ENCODE measurements at regions not wholly inside any gene's neighbourhood (a gene's known extent, or its start where the extent isn't known, plus 50 kb on each side); places are given as distances from the start of the nearest gene placed in this dataset.

DNA sequence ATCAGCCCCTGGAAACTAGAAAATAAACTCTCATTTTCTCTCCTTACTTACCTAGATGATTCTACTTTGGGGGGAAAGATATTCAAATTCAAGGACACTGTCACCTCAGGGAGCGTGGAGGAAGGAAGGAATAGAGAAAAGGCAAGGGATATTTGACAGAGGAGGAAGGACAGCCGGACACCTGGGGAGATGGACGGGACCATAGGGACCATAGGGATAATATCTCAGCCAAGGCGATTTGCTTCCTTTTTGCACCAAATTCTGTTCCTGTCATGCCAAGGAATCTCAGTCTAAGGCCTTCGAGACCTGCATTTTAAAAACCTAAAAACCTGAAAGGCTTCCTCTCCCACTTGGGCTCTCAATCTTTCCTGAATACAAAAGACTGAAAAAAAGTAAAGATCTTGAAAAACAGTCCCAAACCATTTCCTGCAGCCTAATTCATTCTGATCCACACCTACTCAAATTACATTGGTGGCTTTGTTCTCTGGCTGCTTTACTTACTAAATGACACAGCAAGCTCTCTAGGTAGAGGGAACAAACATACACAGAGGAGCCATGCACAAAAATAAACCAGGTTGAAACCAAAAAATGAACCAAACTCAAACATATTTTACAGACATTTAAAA is 73.9 kb upstream of the SLC24A5 start:
- no peak for DNase-seq (ENCODE audit: low read depth in 2 of 2)

DNA sequence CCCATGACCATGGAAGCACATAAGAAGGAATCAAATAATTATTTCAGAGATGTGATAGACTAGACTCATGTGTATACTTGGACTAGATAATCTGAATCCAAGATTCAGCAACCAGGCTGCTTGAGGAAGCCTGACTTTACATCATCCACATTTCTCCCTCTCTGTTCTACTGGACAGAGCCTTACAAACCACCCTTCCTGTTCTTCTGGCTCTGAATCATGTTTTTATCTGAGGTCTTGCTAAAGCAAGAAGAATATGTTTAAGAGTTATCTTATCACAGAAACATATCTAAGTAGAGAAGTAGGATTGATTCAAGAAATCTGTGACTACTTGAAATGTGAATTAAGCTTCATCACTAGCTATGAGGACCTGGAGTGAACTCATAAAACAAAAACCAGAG is 71.1 kb upstream of the SLC24A5 start:
- DNase-seq (ENCODE audit: low read depth in 2 of 2), result no peak

DNA sequence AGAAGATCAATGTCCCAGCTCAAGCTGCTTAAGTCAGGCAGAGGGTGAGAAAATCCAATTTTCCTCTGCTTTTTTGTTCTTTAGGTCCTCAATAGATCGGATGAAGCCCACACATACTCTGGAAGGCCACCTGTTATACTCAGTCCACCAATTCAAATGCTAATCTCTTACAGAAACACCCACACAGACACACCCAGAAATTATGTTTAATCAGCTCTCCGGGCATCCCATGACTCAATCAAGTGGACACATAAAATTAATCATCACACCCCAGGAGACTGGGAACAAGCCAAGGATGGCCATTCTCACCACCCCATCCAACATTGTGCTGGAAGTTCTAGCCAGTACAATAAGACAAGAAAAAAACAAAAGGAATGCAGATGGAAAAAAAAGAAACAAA is 67.8 kb upstream of the SLC24A5 start:
- DNase-seq (ENCODE audit: low read depth in 2 of 2), result no peak

DNA sequence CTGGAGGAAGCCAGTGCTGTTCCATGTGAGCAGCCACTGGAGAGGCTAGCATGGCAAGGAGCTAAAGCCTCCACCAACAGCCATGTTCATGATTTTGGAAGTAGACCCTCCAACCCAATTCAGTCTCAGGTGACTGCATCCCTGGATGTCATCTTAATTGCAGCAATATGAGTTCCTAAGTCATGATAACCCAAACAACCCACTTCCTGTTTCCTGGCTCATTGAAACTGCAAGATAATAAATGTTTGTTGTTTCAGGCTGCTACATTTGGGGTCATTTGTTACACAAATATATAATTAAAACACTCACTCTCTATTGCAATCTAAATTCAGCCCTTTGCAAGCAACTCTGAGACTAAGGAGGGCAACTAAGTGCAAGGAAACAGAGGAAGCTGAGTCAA is 62.4 kb upstream of the SLC24A5 start:
- DNase-seq (ENCODE audit: low read depth in 2 of 2), result no peak

DNA sequence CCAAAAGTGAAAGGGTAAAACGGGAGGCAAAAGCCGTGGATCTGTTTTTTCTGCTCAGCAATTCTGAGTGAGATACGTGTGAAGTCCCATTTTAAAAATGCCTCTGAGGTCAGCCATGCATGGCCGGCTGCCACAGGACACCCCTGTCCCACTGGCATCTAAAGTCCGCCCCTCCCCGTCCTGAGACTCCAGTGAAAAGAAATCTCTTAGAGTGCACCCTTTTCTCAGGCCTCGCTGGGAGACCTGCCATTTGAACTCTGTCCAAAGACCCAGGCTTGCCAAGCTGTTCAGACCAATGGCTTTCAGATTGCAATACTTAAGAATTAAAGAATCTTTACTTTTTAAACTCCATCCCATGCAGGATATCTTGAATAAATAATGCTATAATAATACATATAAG is 61.0 kb upstream of the SLC24A5 start:
- DNase-seq (ENCODE audit: low read depth in 2 of 2), result no peak

DNA sequence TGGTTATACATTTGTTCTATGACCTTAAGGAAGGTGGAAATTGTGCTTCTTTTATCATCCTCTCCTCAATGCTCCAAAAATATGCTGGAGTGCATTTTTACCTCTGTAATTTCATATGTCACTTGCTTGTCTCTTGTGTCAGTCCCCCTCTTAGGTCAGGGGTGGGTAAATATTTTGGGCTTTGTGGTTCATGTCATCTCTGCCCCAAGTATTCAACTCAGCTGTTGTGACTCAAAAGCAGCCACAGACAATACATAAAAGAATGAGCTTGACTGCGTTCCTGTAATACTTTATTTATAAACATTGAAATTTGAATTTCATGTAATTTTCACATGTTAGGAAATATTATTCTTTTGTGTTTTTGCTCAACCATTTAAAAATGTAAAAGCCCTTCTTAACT is 60.4 kb upstream of the SLC24A5 start:
- DNase-seq (ENCODE audit: low read depth in 2 of 2), result no peak

DNA sequence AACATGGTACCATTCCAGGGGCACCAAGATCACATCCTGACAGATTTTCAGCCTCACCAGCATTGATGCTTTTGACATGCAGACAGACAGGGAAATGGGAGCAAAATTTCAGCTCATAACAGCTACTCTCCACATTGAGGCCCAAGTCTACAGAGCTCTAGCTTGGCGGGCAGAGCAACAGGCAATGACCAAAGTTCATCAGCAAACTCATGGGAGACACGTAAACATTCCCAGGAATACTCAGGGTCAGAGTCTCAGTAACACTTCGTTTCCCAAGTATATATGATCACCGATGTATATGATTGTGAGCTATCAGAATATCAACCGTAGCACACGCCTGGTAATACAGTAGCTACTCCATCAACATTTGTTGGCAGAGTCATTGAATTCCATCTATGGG is 59.2 kb upstream of the SLC24A5 start:
- DNase-seq (ENCODE audit: low read depth in 2 of 2), result no peak

DNA sequence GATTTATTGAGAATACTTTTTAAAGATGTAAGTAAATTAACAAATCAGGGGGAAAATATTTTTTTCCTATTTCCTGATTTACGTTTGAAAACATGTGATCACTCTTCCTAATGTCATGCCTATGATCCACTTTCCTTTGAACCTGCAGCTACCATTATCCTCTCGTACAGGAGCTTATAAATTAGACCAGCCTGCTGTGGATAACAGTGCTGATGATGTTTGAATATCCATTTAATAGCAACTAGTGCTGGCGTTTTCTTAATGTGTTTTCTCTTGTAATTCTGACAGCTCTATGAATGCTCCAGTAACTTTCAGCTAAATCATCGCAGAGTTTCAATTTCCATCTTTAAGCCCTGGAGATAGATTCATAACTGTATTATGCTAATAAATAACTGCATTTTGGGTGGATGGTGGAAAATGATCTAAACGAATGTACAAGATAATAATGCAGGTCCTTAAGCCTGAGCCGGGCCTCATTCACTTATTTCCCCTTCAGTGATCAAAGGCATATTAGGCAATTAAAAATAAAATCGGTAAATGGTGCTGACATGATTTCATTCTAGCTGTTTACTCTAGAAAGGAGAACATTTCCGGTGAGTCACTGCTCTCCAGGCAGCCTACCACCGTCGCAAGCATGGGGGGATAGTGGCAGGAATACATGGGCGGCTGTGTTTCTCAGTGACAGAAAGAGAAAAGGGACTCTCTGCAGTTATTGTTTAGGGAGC is 58.5 kb upstream of the SLC24A5 start:
- no peak for DNase-seq (ENCODE audit: low read depth in 2 of 2)

DNA sequence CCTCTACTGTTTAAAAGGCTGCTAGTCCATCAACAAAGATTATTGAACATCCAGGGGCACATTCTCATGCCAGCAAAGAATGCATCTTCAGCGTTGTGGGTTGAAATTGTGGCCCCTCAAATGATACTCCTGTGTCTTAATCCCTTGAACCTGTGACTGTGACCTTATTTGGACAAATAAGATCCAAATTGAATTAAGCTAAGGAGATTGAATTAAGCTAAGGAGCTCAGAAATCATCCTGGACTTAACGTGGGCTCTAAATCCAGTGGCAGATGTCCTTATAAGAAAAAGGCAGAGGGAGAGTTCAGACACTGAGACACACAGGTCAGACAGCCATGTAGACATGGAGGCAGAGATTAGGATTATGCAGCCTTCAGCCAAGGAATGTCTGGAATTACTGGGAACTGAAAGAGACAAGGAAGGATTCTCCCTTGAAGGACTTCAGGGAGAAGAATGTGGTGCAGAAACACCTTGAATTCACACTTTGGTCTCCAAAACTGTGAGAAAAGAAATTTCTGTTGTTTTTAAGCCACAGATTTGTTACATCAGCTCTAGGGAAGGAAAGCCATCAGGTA is 57.3 kb upstream of the SLC24A5 start:
- no peak for DNase-seq (ENCODE audit: low read depth in 2 of 2)

DNA sequence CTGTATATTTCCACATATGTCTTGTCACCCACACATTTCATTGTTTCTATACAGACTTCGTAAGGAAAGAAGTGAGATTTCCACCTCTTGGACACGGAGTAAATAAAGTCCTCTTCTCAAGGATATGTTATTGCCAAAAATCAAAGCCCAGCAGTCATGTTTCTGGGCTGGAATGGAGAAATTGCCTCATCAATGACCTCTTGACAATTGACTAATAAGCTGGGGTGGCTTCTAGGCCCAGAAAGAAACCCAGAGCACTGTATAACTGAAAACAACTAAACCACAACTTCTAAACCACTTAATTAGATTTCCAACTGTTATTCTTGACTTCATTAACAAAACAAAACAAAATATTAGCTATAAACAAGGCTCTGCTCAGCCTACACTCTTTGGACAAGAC is 56.4 kb upstream of the SLC24A5 start:
- no peak for DNase-seq (ENCODE audit: low read depth in 2 of 2)

DNA sequence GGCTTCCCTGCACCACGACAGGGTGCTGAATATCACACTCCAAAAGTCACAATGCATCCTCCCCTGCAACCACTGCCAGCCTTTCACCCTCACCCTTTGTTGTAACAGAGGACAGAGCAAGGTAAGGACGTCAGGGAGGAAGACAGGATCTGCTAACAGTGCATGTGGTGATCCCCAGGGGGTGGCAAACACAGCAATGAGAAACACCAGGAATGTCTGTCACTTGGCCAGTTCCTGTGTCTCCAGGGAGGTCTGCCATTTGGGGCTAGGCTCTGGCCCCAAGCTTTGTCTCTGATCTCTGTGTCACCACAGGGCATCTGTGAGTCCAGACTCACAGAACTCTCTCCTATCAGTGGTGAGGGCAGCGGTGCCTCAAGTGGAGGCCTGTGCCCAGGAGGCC is 54.3 kb upstream of the SLC24A5 start:
- no peak for DNase-seq (ENCODE audit: low read depth in 2 of 2)

All from fibroblast of skin of left quadriceps (primary cell).